Immature natural killer cell (primary cell): ENCODE measurements at regions not wholly inside any gene's neighbourhood (a gene's known extent, or its start where the extent isn't known, plus 50 kb on each side); places are given as distances from the start of the nearest gene placed in this dataset.

Source experiments
- DNase-seq, 3 donors: peaks; one replicate each; pipeline ENCODE4 v3.0.0; 2022; ENCODE audit warnings: mixed read lengths in 1 of 3
- H3K27ac Mint-ChIP-seq, 6 donors: one replicate each; pipeline ENCODE4 v1.8.0; 2020; ENCODE audit warnings: mixed read lengths in 6 of 6, mild to moderate bottlenecking in 5 of 6, inconsistent platforms in 4 of 6, moderate library complexity in 3 of 6
- H3K27me3 Mint-ChIP-seq, 3 donors: one replicate each; pipeline ENCODE4 v1.8.0; 2020 to 2021; ENCODE audit warnings: low read depth in 3 of 3, mild to moderate bottlenecking in 3 of 3, mixed read lengths in 3 of 3, moderate library complexity in 3 of 3, inconsistent platforms in 1 of 3
- H3K36me3 Mint-ChIP-seq, 3 donors: one replicate each; pipeline ENCODE4 v1.8.0; 2020; ENCODE audit warnings: mixed read lengths in 3 of 3, inconsistent platforms in 2 of 3, mild to moderate bottlenecking in 2 of 3
- H3K4me1 Mint-ChIP-seq, 2 donors: one replicate each; pipeline ENCODE4 v1.8.0; 2020; ENCODE audit warnings: inconsistent platforms in 2 of 2, mild to moderate bottlenecking in 2 of 2, mixed read lengths in 2 of 2, moderate library complexity in 1 of 2
- H3K4me3 Mint-ChIP-seq, 5 donors: one replicate each; pipeline ENCODE4 v1.8.0; 2020; ENCODE audit warnings: mild to moderate bottlenecking in 5 of 5, mixed read lengths in 5 of 5, inconsistent platforms in 3 of 5, moderate library complexity in 3 of 5
- H3K9me3 Mint-ChIP-seq, 6 donors: one replicate each; pipeline ENCODE4 v1.8.0; 2020; ENCODE audit warnings: mild to moderate bottlenecking in 6 of 6, mixed read lengths in 6 of 6, inconsistent platforms in 4 of 6, moderate library complexity in 3 of 6

DNA sequence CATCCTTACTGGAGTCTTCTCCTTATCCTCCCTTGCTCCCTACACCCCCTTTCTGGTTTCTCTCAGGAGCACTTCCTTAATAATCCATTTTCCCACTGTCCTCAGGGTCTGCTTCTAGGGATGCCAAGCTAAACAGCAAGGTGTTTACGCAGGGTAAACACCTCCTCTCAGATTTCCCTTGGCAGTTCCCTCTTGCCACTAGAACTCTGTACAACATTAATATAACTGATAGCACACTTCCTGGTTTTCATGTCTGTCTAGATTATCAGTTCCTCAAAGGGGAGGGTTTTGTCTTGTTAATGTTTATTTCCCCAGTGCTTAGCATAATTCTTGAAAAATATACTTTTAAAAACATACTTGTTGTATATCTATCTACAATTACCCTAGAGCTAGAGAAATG is 118.0 kb upstream of the SLC24A5 start:
- H3K4me1 Mint-ChIP-seq = no peaks in the 10 kb centered on the region
- DNase-seq = no peak
- no peaks in the 10 kb centered on the region for H3K36me3 Mint-ChIP-seq
- peaks cover 0 to 3% (median 2%) of the 10 kb centered on the region in 3 donors for H3K27me3 Mint-ChIP-seq
- no peak overlapping the region for H3K27ac Mint-ChIP-seq
- H3K9me3 Mint-ChIP-seq = peaks cover 0 to 5% (median 0%) of the 10 kb centered on the region in 6 donors
- H3K4me3 Mint-ChIP-seq = no peak overlapping the region

DNA sequence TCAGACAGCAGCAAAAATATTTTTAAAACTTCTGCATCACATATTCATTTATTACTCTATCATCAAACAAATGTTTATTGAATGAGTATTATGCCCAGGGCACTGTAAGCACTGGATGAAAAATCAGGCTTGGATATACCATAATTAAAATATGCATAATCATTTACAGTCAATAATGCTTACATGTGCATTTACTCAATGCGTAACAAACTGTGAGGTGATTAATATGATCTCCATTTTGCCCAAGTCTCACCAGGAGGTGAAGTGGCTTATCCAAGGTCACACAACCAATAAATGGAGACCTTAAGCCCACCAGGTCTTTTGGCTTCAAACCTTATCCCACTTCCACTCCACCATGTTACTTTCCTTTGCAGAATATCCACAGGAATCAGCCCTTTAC is 117.3 kb upstream of the SLC24A5 start:
- Mint-ChIP-seq H3K27me3 (peaks cover 0 to 5% (median 2%) of the 10 kb centered on the region in 3 donors), H3K9me3 (peaks cover 0 to 5% (median 0%) of the 10 kb centered on the region in 6 donors), H3K36me3 (no peaks in the 10 kb centered on the region), H3K27ac (no peak overlapping the region), H3K4me1 (no peaks in the 10 kb centered on the region), H3K4me3 (no peak overlapping the region)
- DNase-seq = no peak

DNA sequence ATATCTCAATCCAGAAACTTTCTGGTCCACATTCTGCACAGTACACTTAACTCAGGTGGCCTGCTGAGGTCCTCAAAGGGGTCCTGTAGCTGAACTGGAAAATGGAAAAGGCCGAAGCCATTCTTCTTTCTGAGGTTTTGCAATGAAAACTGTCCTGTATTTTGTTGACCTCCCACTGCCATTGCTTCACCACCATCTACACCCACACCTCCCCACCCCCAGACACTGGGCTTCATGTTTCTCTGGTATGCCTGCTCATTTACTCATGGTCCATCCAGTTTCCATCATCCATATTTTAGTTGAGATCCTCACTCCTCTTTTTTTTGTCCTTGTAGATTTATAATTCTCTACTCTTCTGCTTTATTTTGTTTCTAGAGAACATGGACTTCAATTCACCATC is 115.7 kb upstream of the SLC24A5 start:
- Mint-ChIP-seq H3K9me3 (peaks cover 0 to 5% (median 0%) of the 10 kb centered on the region in 6 donors), H3K27me3 (peaks cover 0 to 5% (median 2%) of the 10 kb centered on the region in 3 donors), H3K4me3 (no peak overlapping the region), H3K36me3 (no peaks in the 10 kb centered on the region), H3K4me1 (no peaks in the 10 kb centered on the region), H3K27ac (no peak overlapping the region)
- no peak for DNase-seq

DNA sequence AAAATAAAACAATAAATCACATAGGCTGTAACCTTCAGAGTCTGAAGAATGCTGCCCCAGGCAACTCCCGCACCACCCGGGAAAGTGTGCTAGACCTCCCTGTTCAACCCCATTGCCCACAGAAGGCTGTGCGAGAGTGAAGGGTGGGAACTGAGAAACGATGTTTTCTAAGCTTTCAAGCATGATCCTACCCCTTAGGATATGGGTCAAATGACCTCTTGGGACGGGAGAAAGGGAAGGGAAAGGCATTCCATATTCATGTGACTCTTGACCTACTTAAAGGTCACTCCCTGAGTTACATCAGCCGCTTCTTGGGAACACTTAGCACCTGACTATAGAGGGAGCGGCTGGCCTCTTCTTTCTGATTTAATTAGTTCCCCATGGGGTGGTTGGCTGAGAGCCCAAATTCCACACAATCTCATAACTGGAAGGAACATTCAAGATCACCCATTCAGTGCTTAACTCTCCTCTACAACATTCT is 114.7 kb upstream of the SLC24A5 start:
- peaks cover 0 to 5% (median 2%) of the 10 kb centered on the region in 3 donors for H3K27me3 Mint-ChIP-seq
- H3K4me1 Mint-ChIP-seq = no peaks in the 10 kb centered on the region
- no peak overlapping the region for H3K4me3 Mint-ChIP-seq
- peaks cover 0 to 7% (median 0%) of the 10 kb centered on the region in 6 donors for H3K9me3 Mint-ChIP-seq
- H3K36me3 Mint-ChIP-seq = no peaks in the 10 kb centered on the region
- H3K27ac Mint-ChIP-seq = no peak overlapping the region
- DNase-seq = no peak

DNA sequence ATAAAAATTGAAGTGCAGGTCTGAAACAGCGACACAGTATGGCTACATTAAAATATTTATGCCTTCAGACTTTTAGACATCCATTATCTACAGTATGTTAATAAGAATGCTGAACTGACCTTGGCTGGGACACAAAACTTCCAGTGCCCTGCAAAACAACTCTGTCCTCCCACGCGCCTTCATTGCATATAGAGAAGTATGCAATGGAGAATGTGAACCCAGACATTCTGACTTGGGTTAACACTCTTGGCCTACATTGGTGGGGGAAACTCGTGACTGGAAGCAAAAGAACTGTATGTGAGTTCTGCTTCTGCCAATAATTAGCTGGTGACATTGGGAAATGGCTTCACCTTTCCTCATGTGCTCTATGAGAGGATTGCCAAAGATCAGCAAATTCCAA is 110.5 kb upstream of the SLC24A5 start:
- H3K27me3 Mint-ChIP-seq = peaks cover 0 to 5% (median 0%) of the 10 kb centered on the region in 3 donors
- peaks cover 0 to 5% (median 0%) of the 10 kb centered on the region in 6 donors for H3K9me3 Mint-ChIP-seq
- DNase-seq = no peak
- no peak overlapping the region for H3K4me3 Mint-ChIP-seq
- H3K27ac Mint-ChIP-seq = no peak overlapping the region
- no peaks in the 10 kb centered on the region for H3K36me3 Mint-ChIP-seq
- H3K4me1 Mint-ChIP-seq = no peaks in the 10 kb centered on the region

DNA sequence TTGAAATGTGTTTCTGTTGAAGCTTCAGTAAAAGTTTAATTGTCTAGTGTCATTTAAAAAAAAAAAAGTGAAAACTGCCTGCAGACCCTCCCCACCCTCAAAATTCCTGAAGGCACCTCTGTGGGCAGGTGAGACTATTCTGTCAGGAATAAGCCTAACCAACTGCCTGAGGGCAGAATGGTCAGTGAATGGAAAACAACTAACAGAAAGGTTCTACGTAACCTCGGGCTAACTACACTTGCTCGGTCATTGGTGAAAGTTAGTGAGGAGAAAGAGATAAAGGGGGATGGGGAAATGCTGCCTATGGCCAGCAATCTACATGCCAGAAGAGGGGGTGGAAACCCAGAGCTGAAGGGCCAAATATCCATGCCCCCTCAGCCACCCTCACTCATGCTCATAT is 108.6 kb upstream of the SLC24A5 start:
- H3K9me3 Mint-ChIP-seq = peaks cover 0 to 5% (median 0%) of the 10 kb centered on the region in 6 donors
- no peak overlapping the region for H3K27ac Mint-ChIP-seq
- no peaks in the 10 kb centered on the region for H3K4me1 Mint-ChIP-seq
- H3K27me3 Mint-ChIP-seq = peaks cover 0 to 3% (median 0%) of the 10 kb centered on the region in 3 donors
- DNase-seq = no peak
- H3K4me3 Mint-ChIP-seq = no peak overlapping the region
- H3K36me3 Mint-ChIP-seq = no peaks in the 10 kb centered on the region

DNA sequence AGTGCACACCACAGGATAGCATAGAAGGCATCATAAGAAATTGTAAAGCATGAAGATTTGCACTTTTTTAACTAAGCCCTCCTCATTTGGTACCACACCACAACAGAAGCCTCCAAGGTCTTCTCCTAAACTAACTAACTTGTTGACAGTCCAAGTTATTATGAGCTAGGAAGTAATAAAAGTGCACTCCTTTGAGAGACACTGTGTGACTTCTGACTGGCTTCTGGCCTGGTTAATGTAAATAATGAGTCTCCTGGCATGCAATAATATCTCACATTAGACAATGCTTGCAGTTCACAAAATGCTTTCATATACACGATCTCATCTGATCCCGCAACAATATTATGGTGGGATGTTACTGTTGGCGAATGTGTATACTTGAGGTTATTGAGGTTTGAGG is 103.9 kb upstream of the SLC24A5 start:
- no peak for DNase-seq
- Mint-ChIP-seq H3K4me3 (no peak overlapping the region), H3K4me1 (no peaks in the 10 kb centered on the region), H3K36me3 (no peaks in the 10 kb centered on the region), H3K27ac (no peak overlapping the region), H3K27me3 (no peaks in the 10 kb centered on the region), H3K9me3 (peaks cover 0 to 2% (median 0%) of the 10 kb centered on the region in 6 donors)

DNA sequence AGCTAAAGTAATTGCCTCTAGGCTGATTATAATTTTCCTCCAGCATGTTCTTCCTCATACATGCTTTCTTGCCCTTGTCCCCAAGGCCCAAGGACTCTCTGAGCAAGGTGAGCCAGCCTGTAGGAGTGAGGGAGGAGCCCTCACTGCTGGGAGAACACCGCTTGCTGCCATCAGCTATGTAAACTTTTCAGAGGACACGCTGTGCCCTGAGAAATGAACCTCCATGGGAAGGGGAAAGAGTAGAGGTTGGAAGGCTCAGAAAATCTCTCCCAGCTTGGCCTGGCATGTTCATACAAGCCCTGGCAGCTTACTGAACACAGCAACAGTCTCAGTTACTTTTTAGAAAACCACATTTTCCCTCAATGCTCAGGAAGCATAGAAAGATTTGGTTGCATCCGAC is 103.0 kb upstream of the SLC24A5 start:
- Mint-ChIP-seq H3K4me3 (no peak overlapping the region), H3K4me1 (no peaks in the 10 kb centered on the region), H3K9me3 (peaks cover 0 to 2% (median 0%) of the 10 kb centered on the region in 6 donors), H3K27me3 (no peaks in the 10 kb centered on the region), H3K27ac (no peak overlapping the region), H3K36me3 (no peaks in the 10 kb centered on the region)
- DNase-seq = no peak

DNA sequence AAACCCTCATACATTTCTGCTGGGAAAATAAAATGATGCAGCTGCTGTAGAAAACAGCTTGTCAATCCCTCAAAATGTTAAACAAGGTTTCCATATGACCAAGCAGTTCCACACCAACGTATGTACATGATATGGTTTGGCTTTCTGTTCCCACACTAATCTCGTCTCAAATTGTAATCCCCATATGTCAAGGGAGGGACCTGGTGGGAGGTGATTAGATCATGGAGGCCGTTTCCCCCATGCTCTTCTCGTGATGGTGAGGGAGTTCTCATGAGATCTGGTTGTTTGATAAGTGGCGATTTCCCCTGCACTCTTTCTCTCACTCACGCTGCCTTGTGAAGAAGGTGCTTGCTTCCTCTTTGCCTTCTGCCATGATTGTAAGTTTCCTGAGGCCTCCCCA is 100.6 kb upstream of the SLC24A5 start:
- no peak for DNase-seq
- no peak overlapping the region for H3K27ac Mint-ChIP-seq
- peaks cover 0 to 3% (median 2%) of the 10 kb centered on the region in 3 donors for H3K27me3 Mint-ChIP-seq
- no peak overlapping the region for H3K4me3 Mint-ChIP-seq
- peaks cover 0 to 6% (median 0%) of the 10 kb centered on the region in 6 donors for H3K9me3 Mint-ChIP-seq
- H3K4me1 Mint-ChIP-seq = no peaks in the 10 kb centered on the region
- peaks cover 0 to 4% (median 0%) of the 10 kb centered on the region in 3 donors for H3K36me3 Mint-ChIP-seq

DNA sequence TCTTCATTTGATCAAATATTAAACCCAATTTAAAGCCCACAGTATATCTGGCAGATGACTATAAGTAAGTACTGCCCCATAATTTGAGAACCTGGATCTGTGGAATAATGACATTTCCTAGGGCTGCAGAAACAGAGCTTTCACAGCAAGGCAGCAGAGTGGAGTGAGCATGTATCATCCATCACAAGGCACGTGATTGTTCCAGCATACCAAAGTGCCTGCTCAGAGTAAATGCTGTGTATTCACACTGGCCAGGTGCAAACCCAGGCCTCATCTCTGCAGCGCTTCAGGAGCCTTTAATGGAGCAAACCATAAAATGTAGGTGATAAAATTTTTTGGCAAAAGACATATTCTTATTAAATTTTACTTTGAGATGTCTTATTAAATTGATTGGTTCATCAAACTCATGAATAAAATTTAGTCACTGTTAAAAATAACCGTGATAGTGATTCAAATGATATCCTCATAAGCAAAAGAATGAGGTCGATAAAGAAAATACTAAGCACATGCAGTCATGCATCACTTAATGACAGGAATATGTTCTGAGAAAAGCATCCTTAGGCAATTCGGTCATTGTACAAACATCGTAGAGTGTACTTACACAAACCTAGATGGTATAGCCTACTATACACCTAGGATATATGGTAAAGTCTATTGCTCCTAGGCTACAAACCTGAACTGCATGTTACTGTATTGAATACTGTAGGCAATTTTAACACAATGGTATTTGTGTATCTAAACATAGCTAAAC is 99.3 kb upstream of the SLC24A5 start:
- DNase-seq = no peak
- Mint-ChIP-seq H3K4me1 (no peaks in the 10 kb centered on the region), H3K27me3 (peaks cover 0 to 5% (median 2%) of the 10 kb centered on the region in 3 donors), H3K9me3 (peaks cover 0 to 4% (median 1%) of the 10 kb centered on the region in 6 donors), H3K36me3 (peaks cover 0 to 4% (median 0%) of the 10 kb centered on the region in 3 donors), H3K27ac (no peak overlapping the region), H3K4me3 (no peak overlapping the region)

DNA sequence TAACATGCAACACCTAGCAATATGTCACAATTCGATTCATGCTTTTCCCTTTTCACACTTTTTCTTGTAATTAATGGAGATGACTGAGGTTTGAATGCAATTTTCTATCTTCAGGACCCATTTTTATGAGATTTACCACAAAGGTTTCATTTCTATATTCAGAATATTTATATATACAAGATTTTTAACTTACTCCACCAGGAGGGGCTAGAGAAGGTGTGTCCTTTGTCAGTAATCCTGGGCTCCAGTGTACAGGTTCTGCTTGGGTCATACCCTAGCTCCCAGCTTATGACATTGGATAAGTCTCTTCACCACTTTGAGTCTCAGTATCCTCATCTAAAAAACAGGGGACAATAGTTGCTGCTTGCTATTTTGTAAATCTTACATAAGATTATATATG is 95.7 kb upstream of the SLC24A5 start:
- Mint-ChIP-seq H3K9me3 (peaks cover 0 to 11% (median 1%) of the 10 kb centered on the region in 6 donors), H3K36me3 (peaks cover 0 to 4% (median 0%) of the 10 kb centered on the region in 3 donors), H3K27ac (no peak overlapping the region), H3K4me3 (no peak overlapping the region), H3K4me1 (no peaks in the 10 kb centered on the region), H3K27me3 (peaks cover 0 to 7% (median 2%) of the 10 kb centered on the region in 3 donors)
- DNase-seq = no peak

DNA sequence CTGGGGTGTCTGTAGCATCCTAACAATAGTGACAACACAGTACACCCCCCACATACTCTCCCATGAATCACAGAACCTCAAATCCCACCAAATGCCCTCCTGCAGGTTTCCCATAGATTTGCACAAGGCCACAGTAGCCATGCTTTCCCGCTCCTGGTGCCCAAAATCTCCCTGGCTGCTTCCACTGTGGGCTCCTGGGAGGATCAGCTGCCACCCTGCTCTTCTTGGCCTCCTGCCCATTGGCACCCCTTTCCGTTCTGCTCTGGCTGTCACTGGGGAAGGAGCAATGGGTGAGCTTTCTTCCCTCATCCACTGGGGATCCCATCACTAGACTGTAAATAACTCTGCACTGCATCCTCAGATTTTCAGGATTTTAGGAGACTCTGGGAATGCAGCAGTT is 92.1 kb upstream of the SLC24A5 start:
- Mint-ChIP-seq H3K9me3 (peaks cover 0 to 9% (median under 1%) of the 10 kb centered on the region in 6 donors), H3K4me1 (no peaks in the 10 kb centered on the region), H3K27me3 (peaks cover 1 to 4% (median 2%) of the 10 kb centered on the region in 3 donors), H3K27ac (no peak overlapping the region), H3K36me3 (no peaks in the 10 kb centered on the region), H3K4me3 (no peak overlapping the region)
- DNase-seq = no peak

DNA sequence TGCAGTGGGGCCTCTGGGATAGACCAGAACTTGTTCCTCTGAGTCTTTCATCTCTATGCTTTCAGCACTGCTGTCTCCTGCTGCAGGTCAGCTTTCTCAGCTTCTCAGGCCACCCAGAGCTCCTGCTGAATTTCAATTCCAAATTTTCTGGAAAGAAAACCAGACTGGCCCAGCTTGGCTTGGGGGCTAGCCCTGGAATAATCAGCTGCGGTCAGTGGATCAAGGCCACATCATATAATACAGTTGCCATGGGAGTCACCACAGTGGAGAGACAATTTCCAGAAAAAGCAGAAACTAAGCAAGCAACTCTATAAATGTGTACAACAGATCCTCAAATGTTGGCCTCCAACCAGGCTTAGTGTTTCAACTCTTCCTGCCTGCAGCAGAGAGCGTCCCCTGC is 91.1 kb upstream of the SLC24A5 start:
- Mint-ChIP-seq H3K9me3 (peaks cover 0 to 8% (median 1%) of the 10 kb centered on the region in 6 donors), H3K4me3 (no peak overlapping the region), H3K27ac (no peak overlapping the region), H3K36me3 (no peaks in the 10 kb centered on the region), H3K4me1 (no peaks in the 10 kb centered on the region), H3K27me3 (peaks cover 1 to 3% (median 2%) of the 10 kb centered on the region in 3 donors)
- no peak for DNase-seq

DNA sequence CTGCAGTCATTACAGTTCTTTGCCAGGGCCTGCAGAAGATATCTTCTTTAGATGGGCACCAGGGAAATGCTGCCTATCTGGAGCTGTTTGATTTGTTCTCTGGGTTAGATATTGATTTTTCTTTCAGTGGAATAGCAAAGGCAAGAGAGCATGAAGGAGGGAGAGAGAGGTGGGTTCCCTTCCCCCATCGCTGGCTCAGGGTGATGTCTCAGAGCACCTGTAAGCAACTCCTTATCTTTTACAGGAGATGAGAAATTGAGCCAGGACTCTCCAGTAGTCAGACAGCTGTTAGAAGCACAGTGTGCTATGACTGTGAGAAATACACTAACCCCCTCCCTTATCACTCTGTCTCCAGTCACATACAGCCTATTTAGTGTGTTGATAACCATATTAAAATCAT is 89.3 kb upstream of the SLC24A5 start:
- Mint-ChIP-seq H3K27me3 (peaks cover 0 to 2% (median 1%) of the 10 kb centered on the region in 3 donors), H3K36me3 (no peaks in the 10 kb centered on the region), H3K4me1 (no peaks in the 10 kb centered on the region), H3K9me3 (peaks cover 0 to 8% (median 1%) of the 10 kb centered on the region in 6 donors), H3K4me3 (no peak overlapping the region), H3K27ac (no peak overlapping the region)
- no peak for DNase-seq
